Endothelial cell of umbilical vein (primary cell): ENCODE measurements at regions not wholly inside any gene's neighbourhood (a gene's known extent, or its start where the extent isn't known, plus 50 kb on each side); places are given as distances from the start of the nearest gene placed in this dataset.

ENCODE experiments used
- BruUV-seq: library from RNA; stranded (reverse); fragments of 400-500 nt; replicated peaks from 2 replicates; lab custom pipeline; 2021; lab: Mats Ljungman, UMichigan
- CTCF ChIA-PET: fragments of 300-600, 350-600 bp; sonication (Branson Sonifier 250); formaldehyde crosslinking; loops from one replicate; lab custom pipeline; 2021; ENCODE audit warnings: antibody characterized with exemption, inconsistent platforms; lab: Charles Lee
- POLR2A ChIA-PET: fragments of 300-600, 350-600 bp; sonication (Branson Sonifier 250); formaldehyde crosslinking; loops from one replicate; lab custom pipeline; 2021; ENCODE audit warnings: antibody characterized with exemption, inconsistent platforms; lab: Charles Lee
- DNase-seq: peaks from one replicate; pipeline ENCODE4 v3.0.0-alpha.2; 2011; ENCODE audit warnings: low read depth, low spot score
- FAIRE-seq: peaks from 2 replicates; lab custom pipeline; 2011; peaks lifted over from hg19 to GRCh38; lab: Jason Lieb, UNC
- H2AFZ ChIP-seq: 2 replicates; pipeline ENCODE4 v1.6.0; 2012; ENCODE audit warnings: low read depth, low read length, control low read depth, inconsistent platforms
- H3K27ac ChIP-seq: 2 replicates; pipeline ENCODE4 v1.5.1; 2011; ENCODE audit warnings: low read depth, mild to moderate bottlenecking, control low read depth, low read length, moderate library complexity; ENCODE audit not compliant: insufficient read depth
- H3K27me3 ChIP-seq, 2 experiments: 2 replicates each; pipeline versions ENCODE4 v1.6.0 to v1.6.1; 2011; ENCODE audit warnings: low read length in 2 of 2, mixed read lengths in 1 of 2; ENCODE audit not compliant: control insufficient read depth in 2 of 2, insufficient read depth in 2 of 2
- H3K36me3 ChIP-seq, 2 experiments: 2 replicates in 1 of 2; 3 replicates in 1 of 2; pipeline ENCODE4 v1.5.1; 2011; ENCODE audit warnings: low read length in 2 of 2, mild to moderate bottlenecking in 1 of 2, moderate library complexity in 1 of 2; ENCODE audit not compliant: control insufficient read depth in 2 of 2, insufficient read depth in 2 of 2; ENCODE audit errors: extremely low read depth in 1 of 2
- H3K4me1 ChIP-seq: 3 replicates; pipeline ENCODE4 v1.5.1; 2011; ENCODE audit warnings: mild to moderate bottlenecking, low read length; ENCODE audit not compliant: control insufficient read depth, insufficient read depth; ENCODE audit errors: extremely low read depth
- H3K4me2 ChIP-seq: 2 replicates; pipeline ENCODE4 v1.6.1; 2011; ENCODE audit warnings: low read length, control low read depth, mixed read lengths; ENCODE audit not compliant: insufficient read depth
- H3K4me3 ChIP-seq, 3 experiments: fragments of 200-600 bp in 1 of 3; sonication (generic), shearing (Covaris generic) in 1 of 3; replicated peaks in 1 of 3; 2 replicates each; pipeline ENCODE4 v1.5.1; 2011 to 2016; ENCODE audit warnings: control low read depth in 3 of 3, low read length in 3 of 3, mild to moderate bottlenecking in 2 of 3, inconsistent platforms in 1 of 3, low read depth in 1 of 3, moderate library complexity in 1 of 3; ENCODE audit not compliant: insufficient read depth in 1 of 3
- H3K79me2 ChIP-seq: 2 replicates; pipeline ENCODE4 v1.6.0; 2012; ENCODE audit warnings: low read length, inconsistent platforms; ENCODE audit not compliant: control insufficient read depth, insufficient read depth
- H3K9ac ChIP-seq: replicated peaks from 2 replicates; pipeline ENCODE3; 2011; ENCODE audit warnings: low read length, control low read depth; ENCODE audit not compliant: insufficient read depth; ENCODE audit errors: extremely low read depth
- H3K9me1 ChIP-seq: replicated peaks from 3 replicates; pipeline ENCODE4 v1.6.0; 2011; ENCODE audit warnings: mild to moderate bottlenecking, low read length; ENCODE audit not compliant: control insufficient read depth, insufficient read depth; ENCODE audit errors: extremely low read depth
- H3K9me3 ChIP-seq: replicated peaks from 2 replicates; pipeline ENCODE4 v1.5.1; 2012; ENCODE audit warnings: low read length, inconsistent platforms; ENCODE audit not compliant: control insufficient read depth, insufficient read depth
- H4K20me1 ChIP-seq: replicated peaks from 2 replicates; pipeline ENCODE3; 2011; ENCODE audit warnings: mild to moderate bottlenecking, low read length; ENCODE audit not compliant: control insufficient read depth, insufficient read depth; ENCODE audit errors: extremely low read depth
- CTCF ChIP-seq, 2 donors: IDR thresholded peaks; 1 replicate in 1 of 2; 2 replicates in 1 of 2; pipeline ENCODE4 v1.5.1; 2011; ENCODE audit warnings: low read length in 2 of 2, mild to moderate bottlenecking in 2 of 2, moderate library complexity in 2 of 2, control low read depth in 1 of 2, inconsistent platforms in 1 of 2, low read depth in 1 of 2; ENCODE audit not compliant: insufficient read depth in 1 of 2; ENCODE audit errors: extremely low read depth in 1 of 2
- EZH2 ChIP-seq: IDR thresholded peaks from 2 replicates; pipeline ENCODE4 v1.6.1; 2012; ENCODE audit warnings: borderline replicate concordance, low read depth, mild to moderate bottlenecking, moderate library complexity, low read length, inconsistent platforms; ENCODE audit not compliant: severe bottlenecking
- FOS ChIP-seq: IDR thresholded peaks from 2 replicates; pipeline ENCODE4 v1.6.1; 2011; ENCODE audit warnings: mild to moderate bottlenecking, low read length, moderate library complexity, borderline replicate concordance; ENCODE audit not compliant: insufficient read depth
- GATA2 ChIP-seq: IDR thresholded peaks from 2 replicates; pipeline ENCODE4 v1.7.0; 2011; ENCODE audit warnings: low read depth, mild to moderate bottlenecking, moderate library complexity, mixed read lengths, low read length; ENCODE audit not compliant: insufficient read length, insufficient read depth
- JUN ChIP-seq: IDR thresholded peaks from 2 replicates; pipeline ENCODE4 v1.6.1; 2011; ENCODE audit warnings: borderline replicate concordance, low read depth; ENCODE audit not compliant: insufficient read length, insufficient read depth
- MAX ChIP-seq: IDR thresholded peaks from 2 replicates; pipeline ENCODE4 v1.6.1; 2011; ENCODE audit not compliant: insufficient read depth, insufficient read length
- MYC ChIP-seq: IDR thresholded peaks from one replicate; pipeline ENCODE4 v1.6.1; 2011; ENCODE audit warnings: mild to moderate bottlenecking, low read depth, low read length
- POLR2A ChIP-seq: IDR thresholded peaks from 2 replicates; pipeline ENCODE4 v1.6.1; 2012; ENCODE audit warnings: low read depth, mild to moderate bottlenecking, control low read depth, low read length
- POLR2AphosphoS5 ChIP-seq: IDR thresholded peaks from 2 replicates; pipeline ENCODE4 v1.6.1; 2012; ENCODE audit warnings: low read depth, mild to moderate bottlenecking, control low read depth, low read length, moderate library complexity; ENCODE audit not compliant: insufficient read depth
- dilution Hi-C: fragments of 300-500 bp; cut with MboI; formaldehyde crosslinking; loops from one replicate; pipeline ENCODE4 v1.15.0; 2019; ENCODE audit warnings: low sequenced_read_pairs; ENCODE audit not compliant: extremely low pct_ligation_motif_present
- intact Hi-C: fragments of 100-400 bp; cut with micrococcal nuclease; formaldehyde crosslinking; loops from one replicate; pipeline ENCODE4 v1.10.0; 2022

- H3K9me3 ChIP-seq = no peaks in the 10 kb centered on the region
- intact Hi-C loops (no loop called here), dilution Hi-C loops (no loop called here)
- no peaks in the 10 kb centered on the region for H3K9me1 ChIP-seq
- no peak overlapping the region for H2AFZ ChIP-seq
- no TSS peak for BruUV-seq
- POLR2A ChIA-PET = no interaction called here
- no peak overlapping the region for H3K27ac ChIP-seq
- no peaks in the 10 kb centered on the region for H4K20me1 ChIP-seq
- H3K9ac ChIP-seq = no peak overlapping the region
- no peaks in the 10 kb centered on the region for H3K79me2 ChIP-seq
- no peak overlapping the region for H3K4me3 ChIP-seq
- H3K36me3 ChIP-seq = no peaks in the 10 kb centered on the region
- no peak for FAIRE-seq
- no peak overlapping the region for H3K4me2 ChIP-seq
- TF ChIP-seq FOS = no peak
- no peak for TF ChIP-seq GATA2
- TF ChIP-seq MYC = no peak
- TF ChIP-seq EZH2 = no peak
- TF ChIP-seq MAX = no peak
- no peak for TF ChIP-seq CTCF (IDR thresholded peaks at IDR 0.05; ENCODE audit: extremely low read depth in 1 of 2, insufficient read depth in 1 of 2, low read depth in 1 of 2, low read length in 2 of 2)
- TF ChIP-seq POLR2AphosphoS5 = no peak
- no peak for TF ChIP-seq JUN
- no peak for TF ChIP-seq POLR2A
- no peaks in the 10 kb centered on the region for H3K27me3 ChIP-seq
- CTCF ChIA-PET = no interaction called here
- DNase-seq = no peak
- H3K4me1 ChIP-seq = no peaks in the 10 kb centered on the region
These were observed 472.8 kb upstream of the STEAP1 start for GRCh38 chr7:89681448-89681847.
